ENCODE measurements at regions not wholly inside any gene's neighbourhood (a gene's known extent, or its start where the extent isn't known, plus 50 kb on each side); places are given as distances from the start of the nearest gene placed in this dataset.
"Not testable (repeated sequence)": the region's sequence is repeated elsewhere in the genome, so short reads cannot be mapped to it uniquely, and the experiment has no call there.

GRCh38 chr10:94116848-94117247, 123.1 kb downstream of the PLCE1 start:
- H3K9me3 ChIP-seq (ENCODE audit: control insufficient read depth, low read length) = no peaks in the 10 kb centered on the region
- no peaks in the 10 kb centered on the region for H3K4me1 ChIP-seq (ENCODE audit: control insufficient read depth, insufficient read depth, low read length, poor library complexity, severe bottlenecking)
- DNase-seq = no peak
- H3K36me3 ChIP-seq (ENCODE audit: control insufficient read depth, insufficient read depth, low read length) = no peaks in the 10 kb centered on the region
- H3K27ac ChIP-seq (ENCODE audit: insufficient read depth, low read length, poor library complexity, severe bottlenecking) = no peak overlapping the region
- H3K4me3 ChIP-seq (ENCODE audit: insufficient read depth, low read depth, low read length, poor library complexity, severe bottlenecking) = no peak overlapping the region
- no peaks in the 10 kb centered on the region for H3K27me3 ChIP-seq (replicated peaks; ENCODE audit: control insufficient read depth, insufficient read depth, low read length, poor library complexity, severe bottlenecking)

GRCh38 chr10:94122211-94122610, 128.5 kb downstream of the PLCE1 start:
- no peaks in the 10 kb centered on the region for H3K4me1 ChIP-seq (ENCODE audit: control insufficient read depth, insufficient read depth, low read length, poor library complexity, severe bottlenecking)
- H3K27me3 ChIP-seq (replicated peaks; ENCODE audit: control insufficient read depth, insufficient read depth, low read length, poor library complexity, severe bottlenecking) = no peaks in the 10 kb centered on the region
- H3K27ac ChIP-seq (ENCODE audit: insufficient read depth, low read length, poor library complexity, severe bottlenecking) = no peak overlapping the region
- DNase-seq = no peak
- H3K4me3 ChIP-seq (ENCODE audit: insufficient read depth, low read depth, low read length, poor library complexity, severe bottlenecking) = no peak overlapping the region
- no peaks in the 10 kb centered on the region for H3K9me3 ChIP-seq (ENCODE audit: control insufficient read depth, low read length)
- H3K36me3 ChIP-seq (ENCODE audit: control insufficient read depth, insufficient read depth, low read length) = no peaks in the 10 kb centered on the region

- Histone ChIP-seq H3K27me3 (replicated peaks; ENCODE audit: control insufficient read depth, insufficient read depth, low read length, poor library complexity, severe bottlenecking) (no peaks in the 10 kb centered on the region), H3K27ac (ENCODE audit: insufficient read depth, low read length, poor library complexity, severe bottlenecking) (no peak overlapping the region), H3K4me3 (ENCODE audit: insufficient read depth, low read depth, low read length, poor library complexity, severe bottlenecking) (no peak overlapping the region), H3K9me3 (ENCODE audit: control insufficient read depth, low read length) (no peaks in the 10 kb centered on the region), H3K36me3 (ENCODE audit: control insufficient read depth, insufficient read depth, low read length) (no peaks in the 10 kb centered on the region), H3K4me1 (ENCODE audit: control insufficient read depth, insufficient read depth, low read length, poor library complexity, severe bottlenecking) (no peaks in the 10 kb centered on the region)
- DNase-seq = no peak
Measured at GRCh38 chr10:94123258-94123995, 129.7 kb downstream of the PLCE1 start.

- H3K4me3 ChIP-seq (ENCODE audit: insufficient read depth, low read depth, low read length, poor library complexity, severe bottlenecking); H3K36me3 ChIP-seq (ENCODE audit: control insufficient read depth, insufficient read depth, low read length); H3K9me3 ChIP-seq (ENCODE audit: control insufficient read depth, low read length); H3K27me3 ChIP-seq (replicated peaks; ENCODE audit: control insufficient read depth, insufficient read depth, low read length, poor library complexity, severe bottlenecking); H3K4me1 ChIP-seq (ENCODE audit: control insufficient read depth, insufficient read depth, low read length, poor library complexity, severe bottlenecking); DNase-seq; H3K27ac ChIP-seq (ENCODE audit: insufficient read depth, low read length, poor library complexity, severe bottlenecking): not testable (repeated sequence)
Measured at GRCh38 chr10:94124147-94124546, 130.4 kb downstream of the PLCE1 start.

GRCh38 chr10:94125268-94125667, 131.5 kb downstream of the PLCE1 start:
- H3K27ac ChIP-seq (ENCODE audit: insufficient read depth, low read length, poor library complexity, severe bottlenecking); H3K27me3 ChIP-seq (replicated peaks; ENCODE audit: control insufficient read depth, insufficient read depth, low read length, poor library complexity, severe bottlenecking); H3K9me3 ChIP-seq (ENCODE audit: control insufficient read depth, low read length); H3K4me3 ChIP-seq (ENCODE audit: insufficient read depth, low read depth, low read length, poor library complexity, severe bottlenecking); H3K36me3 ChIP-seq (ENCODE audit: control insufficient read depth, insufficient read depth, low read length); DNase-seq; H3K4me1 ChIP-seq (ENCODE audit: control insufficient read depth, insufficient read depth, low read length, poor library complexity, severe bottlenecking): not testable (repeated sequence)

- Histone ChIP-seq H3K4me1 (ENCODE audit: control insufficient read depth, insufficient read depth, low read length, poor library complexity, severe bottlenecking) (no peaks in the 10 kb centered on the region), H3K27ac (ENCODE audit: insufficient read depth, low read length, poor library complexity, severe bottlenecking) (no peak overlapping the region), H3K4me3 (ENCODE audit: insufficient read depth, low read depth, low read length, poor library complexity, severe bottlenecking) (no peak overlapping the region), H3K27me3 (replicated peaks; ENCODE audit: control insufficient read depth, insufficient read depth, low read length, poor library complexity, severe bottlenecking) (no peaks in the 10 kb centered on the region), H3K36me3 (ENCODE audit: control insufficient read depth, insufficient read depth, low read length) (no peaks in the 10 kb centered on the region), H3K9me3 (ENCODE audit: control insufficient read depth, low read length) (no peaks in the 10 kb centered on the region)
- no peak for DNase-seq
Measured at GRCh38 chr10:94125856-94126255, 132.1 kb downstream of the PLCE1 start.

- Histone ChIP-seq H3K9me3 (ENCODE audit: control insufficient read depth, low read length) (no peaks in the 10 kb centered on the region), H3K27ac (ENCODE audit: insufficient read depth, low read length, poor library complexity, severe bottlenecking) (no peak overlapping the region), H3K27me3 (replicated peaks; ENCODE audit: control insufficient read depth, insufficient read depth, low read length, poor library complexity, severe bottlenecking) (no peaks in the 10 kb centered on the region), H3K4me1 (ENCODE audit: control insufficient read depth, insufficient read depth, low read length, poor library complexity, severe bottlenecking) (no peaks in the 10 kb centered on the region), H3K36me3 (ENCODE audit: control insufficient read depth, insufficient read depth, low read length) (no peaks in the 10 kb centered on the region), H3K4me3 (ENCODE audit: insufficient read depth, low read depth, low read length, poor library complexity, severe bottlenecking) (no peak overlapping the region)
- DNase-seq = no peak
Measured at GRCh38 chr10:94129393-94130130, 135.8 kb downstream of the PLCE1 start.

GRCh38 chr10:94131885-94132284, 138.2 kb downstream of the PLCE1 start:
- Histone ChIP-seq H3K4me3 (ENCODE audit: insufficient read depth, low read depth, low read length, poor library complexity, severe bottlenecking) (no peak overlapping the region), H3K27me3 (replicated peaks; ENCODE audit: control insufficient read depth, insufficient read depth, low read length, poor library complexity, severe bottlenecking) (no peaks in the 10 kb centered on the region), H3K27ac (ENCODE audit: insufficient read depth, low read length, poor library complexity, severe bottlenecking) (no peak overlapping the region), H3K36me3 (ENCODE audit: control insufficient read depth, insufficient read depth, low read length) (no peaks in the 10 kb centered on the region), H3K9me3 (ENCODE audit: control insufficient read depth, low read length) (no peaks in the 10 kb centered on the region), H3K4me1 (ENCODE audit: control insufficient read depth, insufficient read depth, low read length, poor library complexity, severe bottlenecking) (no peaks in the 10 kb centered on the region)
- no peak for DNase-seq

- no peaks in the 10 kb centered on the region for H3K36me3 ChIP-seq (ENCODE audit: control insufficient read depth, insufficient read depth, low read length)
- DNase-seq = no peak
- H3K27ac ChIP-seq (ENCODE audit: insufficient read depth, low read length, poor library complexity, severe bottlenecking) = no peak overlapping the region
- H3K9me3 ChIP-seq (ENCODE audit: control insufficient read depth, low read length) = no peaks in the 10 kb centered on the region
- no peak overlapping the region for H3K4me3 ChIP-seq (ENCODE audit: insufficient read depth, low read depth, low read length, poor library complexity, severe bottlenecking)
- H3K27me3 ChIP-seq (replicated peaks; ENCODE audit: control insufficient read depth, insufficient read depth, low read length, poor library complexity, severe bottlenecking) = no peaks in the 10 kb centered on the region
- no peaks in the 10 kb centered on the region for H3K4me1 ChIP-seq (ENCODE audit: control insufficient read depth, insufficient read depth, low read length, poor library complexity, severe bottlenecking)
Measured at GRCh38 chr10:94133239-94133638, 139.5 kb downstream of the PLCE1 start.

GRCh38 chr10:94137747-94138146, 144.0 kb downstream of the PLCE1 start:
- no peaks in the 10 kb centered on the region for H3K9me3 ChIP-seq (ENCODE audit: control insufficient read depth, low read length)
- no peak overlapping the region for H3K4me3 ChIP-seq (ENCODE audit: insufficient read depth, low read depth, low read length, poor library complexity, severe bottlenecking)
- DNase-seq = no peak
- H3K4me1 ChIP-seq (ENCODE audit: control insufficient read depth, insufficient read depth, low read length, poor library complexity, severe bottlenecking) = no peaks in the 10 kb centered on the region
- no peaks in the 10 kb centered on the region for H3K27me3 ChIP-seq (replicated peaks; ENCODE audit: control insufficient read depth, insufficient read depth, low read length, poor library complexity, severe bottlenecking)
- H3K36me3 ChIP-seq (ENCODE audit: control insufficient read depth, insufficient read depth, low read length) = no peaks in the 10 kb centered on the region
- no peak overlapping the region for H3K27ac ChIP-seq (ENCODE audit: insufficient read depth, low read length, poor library complexity, severe bottlenecking)
